ENCODE measurements at regions not wholly inside any gene's neighbourhood (a gene's known extent, or its start where the extent isn't known, plus 50 kb on each side); places are given as distances from the start of the nearest gene placed in this dataset.
"Not testable (repeated sequence)": the region's sequence is repeated elsewhere in the genome, so short reads cannot be mapped to it uniquely, and the experiment has no call there.

DNA sequence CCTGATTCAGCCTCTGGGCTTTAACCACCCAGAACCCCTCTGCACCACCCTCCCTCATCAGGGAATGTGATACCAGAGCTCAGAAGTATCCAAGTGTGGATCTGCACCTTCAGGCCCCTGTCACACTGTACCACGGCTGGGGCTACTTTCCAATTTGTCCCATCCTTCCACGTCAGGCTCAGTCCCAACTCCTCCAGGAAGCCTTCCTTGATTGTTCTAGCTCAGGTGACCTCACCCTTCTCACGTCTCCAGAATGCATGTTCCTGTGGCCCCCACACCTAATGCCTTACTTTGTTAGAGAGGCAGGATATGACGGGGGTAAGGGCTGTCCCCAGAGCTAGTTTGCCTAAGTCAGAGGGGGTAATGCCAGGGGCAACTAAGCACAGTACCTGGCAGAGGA, 134.3 kb downstream of the TFCP2L1 start:
- DNase-seq: no peak

DNA sequence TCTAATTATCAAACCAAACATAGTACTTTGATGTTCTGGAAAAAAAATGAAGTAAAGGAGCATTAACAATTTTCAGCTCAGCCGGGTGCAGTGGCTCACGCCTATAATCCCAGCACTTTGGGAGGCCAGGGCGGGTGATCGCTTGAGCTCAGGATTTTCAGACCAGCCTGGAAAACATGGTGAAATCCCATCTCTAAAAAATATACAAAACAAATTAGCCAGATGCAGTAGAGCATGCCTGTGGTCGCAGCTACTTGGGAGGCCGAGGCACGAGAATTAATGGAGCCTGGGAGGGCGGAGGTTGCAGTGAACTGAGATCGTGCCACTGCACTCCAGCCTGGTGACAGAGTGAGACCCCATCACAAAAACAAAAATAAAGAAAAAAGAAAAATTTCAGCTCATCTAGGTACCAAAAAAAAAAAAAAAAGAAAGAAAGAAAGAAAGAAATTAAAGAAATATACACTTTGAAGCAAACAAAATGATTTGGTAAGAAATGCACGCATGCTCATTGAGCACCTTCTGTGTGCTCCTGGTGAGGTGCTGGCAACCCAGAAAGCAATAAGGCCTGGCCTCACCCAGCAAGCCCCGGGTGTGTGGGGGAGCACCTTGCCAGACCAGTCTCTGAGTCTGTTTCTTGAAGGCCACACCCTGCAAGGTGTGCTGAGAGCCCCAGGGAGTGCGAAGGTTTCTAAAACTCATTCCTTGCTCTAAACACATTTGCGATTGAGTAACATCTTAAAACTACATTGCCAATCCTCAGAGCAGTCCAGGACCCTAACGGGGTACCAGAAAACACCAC, 133.5 kb downstream of the TFCP2L1 start:
- no peak for DNase-seq

DNA sequence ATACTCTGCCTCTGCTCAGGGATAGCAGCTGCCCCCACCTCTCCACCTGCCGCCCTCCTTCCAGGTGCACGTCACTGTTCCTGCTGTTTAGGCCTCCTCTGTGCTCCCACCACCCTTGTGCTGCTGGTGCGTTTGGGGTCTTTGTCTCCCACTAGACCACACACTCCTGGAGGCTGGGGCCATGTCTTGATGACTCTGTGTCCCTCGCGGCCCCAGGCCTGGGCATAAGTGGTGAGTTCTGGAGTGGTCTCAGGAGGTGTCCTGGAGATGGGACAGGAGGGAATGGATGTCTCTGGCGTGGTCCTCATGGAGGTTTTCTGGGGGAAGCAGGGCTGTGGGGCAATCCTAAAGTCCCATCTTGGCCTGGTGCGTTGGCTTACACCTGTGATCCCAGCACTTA, 132.1 kb downstream of the TFCP2L1 start:
- DNase-seq: no peak

DNA sequence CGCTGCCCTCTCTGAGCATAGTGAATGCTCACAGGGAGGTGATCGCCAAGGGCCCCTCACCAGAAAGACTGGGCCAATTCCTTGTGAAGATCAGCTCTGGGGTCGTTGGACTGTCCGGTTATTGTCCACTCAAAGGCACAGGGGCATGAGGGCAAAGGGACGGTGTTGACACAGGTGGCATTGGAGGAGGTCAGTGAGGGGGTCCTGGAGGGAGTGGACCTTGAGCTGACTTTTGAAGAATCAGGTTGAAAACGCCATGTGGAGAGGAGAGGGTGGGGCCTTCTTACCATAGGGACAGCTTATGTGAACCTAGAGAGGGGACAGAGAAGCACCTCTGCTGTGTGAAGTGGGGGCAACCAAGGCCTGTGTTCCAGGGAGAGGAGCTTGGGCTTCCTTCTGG, 131.5 kb downstream of the TFCP2L1 start:
- DNase-seq: no peak

DNA sequence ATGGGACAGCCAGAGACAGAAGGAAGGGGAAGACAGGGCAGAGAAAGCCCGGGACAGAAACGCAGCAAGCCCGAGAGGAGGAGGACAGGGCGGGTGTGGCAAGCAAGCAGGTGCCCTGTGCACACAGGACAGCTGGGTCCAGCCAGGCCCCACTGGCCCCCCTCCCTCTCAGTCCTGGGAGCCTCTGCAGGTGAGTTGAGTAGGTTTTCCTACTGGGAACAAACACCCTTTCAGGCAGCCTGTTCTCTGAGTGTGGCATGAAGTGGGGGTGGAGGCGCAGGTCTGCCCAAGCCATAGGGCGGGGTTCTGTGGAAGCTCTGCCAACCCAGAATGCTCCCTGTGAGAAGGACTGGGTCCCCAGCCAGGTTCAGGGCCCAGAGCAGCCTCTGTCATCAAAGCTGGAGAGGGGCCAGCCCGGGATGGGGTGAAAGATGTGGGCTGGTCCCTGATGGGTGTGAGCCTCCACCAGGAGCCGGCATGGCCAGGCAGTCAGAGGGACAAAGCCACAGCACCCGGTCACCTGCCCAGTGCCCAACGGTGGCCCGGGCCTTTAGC, 129.4 kb downstream of the TFCP2L1 start:
- DNase-seq: no peak

DNA sequence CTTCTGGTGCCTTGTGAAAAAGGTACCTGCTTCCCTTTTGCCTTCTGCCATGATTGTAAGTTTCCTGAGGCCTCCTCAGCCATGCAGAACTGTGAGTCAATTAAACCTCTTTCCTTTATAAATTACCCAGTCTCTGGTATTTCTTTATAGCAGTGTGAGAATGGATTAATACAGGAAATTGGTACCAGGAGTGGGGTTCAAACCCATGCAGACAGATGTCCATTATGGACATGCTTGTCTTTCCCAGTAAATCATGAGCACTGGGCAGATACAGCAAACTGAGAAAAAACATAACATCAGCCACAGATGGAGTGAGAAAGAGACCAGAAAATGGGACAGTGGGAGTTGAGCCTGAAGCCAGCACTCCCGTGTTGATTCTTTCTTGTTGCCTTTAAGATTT, 127.5 kb downstream of the TFCP2L1 start:
- not testable (repeated sequence) for DNase-seq

DNA sequence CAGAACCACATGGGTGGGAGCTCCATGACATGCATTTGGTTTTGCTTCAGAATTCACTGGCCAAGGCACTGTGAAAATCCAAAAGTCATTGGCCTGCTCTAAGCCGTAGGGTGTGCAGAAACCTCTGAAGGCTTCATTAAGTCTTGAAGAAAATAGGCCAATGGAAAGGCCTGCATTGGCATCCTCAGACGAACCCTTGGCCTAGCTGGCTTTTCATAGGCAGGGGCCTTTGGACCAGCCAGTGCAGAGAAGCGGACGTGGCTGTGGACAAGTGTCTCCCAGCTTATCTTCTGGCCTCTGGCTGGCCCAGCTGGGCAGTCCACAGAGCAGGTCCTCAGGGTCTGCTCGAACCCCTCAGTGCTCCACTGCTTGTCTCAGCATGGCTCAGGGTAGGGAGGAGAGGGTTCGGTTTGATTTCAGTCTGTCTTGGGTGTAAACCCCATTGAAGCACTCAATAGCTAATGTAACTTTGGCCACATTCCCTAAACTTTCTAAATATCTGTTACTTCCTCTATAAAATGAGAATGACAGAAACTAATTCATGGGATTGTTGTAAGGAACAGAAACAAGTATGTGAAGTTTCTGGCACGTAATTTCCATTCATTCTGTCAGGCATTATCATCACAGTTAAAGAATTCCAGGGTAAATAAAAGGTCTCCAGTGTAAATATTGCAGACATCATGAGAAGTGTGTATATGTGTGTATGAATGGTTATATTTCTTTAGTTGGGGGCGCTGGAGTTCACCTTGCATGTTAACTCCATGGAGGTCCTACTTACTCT, 125.5 kb downstream of the TFCP2L1 start:
- no peak for DNase-seq

DNA sequence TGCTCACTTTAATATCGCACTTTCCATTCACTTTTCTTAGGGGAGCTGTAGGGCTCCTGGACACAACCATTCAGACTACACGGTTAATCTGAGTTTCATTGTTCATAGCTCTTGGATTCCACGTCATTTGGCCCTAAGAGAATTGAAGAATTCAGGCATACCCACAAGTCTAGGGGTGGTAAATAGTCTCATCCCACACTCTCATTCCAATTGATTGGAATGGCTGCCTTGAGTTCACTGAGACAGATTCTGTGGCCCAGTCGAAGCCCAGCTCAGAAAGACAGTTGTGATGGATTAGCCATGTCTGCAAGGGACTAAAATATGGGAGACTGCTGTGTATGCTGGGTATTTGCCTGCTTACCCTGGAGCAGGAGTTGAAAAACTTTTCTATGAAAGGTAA, 124.6 kb downstream of the TFCP2L1 start:
- no peak for DNase-seq

DNA sequence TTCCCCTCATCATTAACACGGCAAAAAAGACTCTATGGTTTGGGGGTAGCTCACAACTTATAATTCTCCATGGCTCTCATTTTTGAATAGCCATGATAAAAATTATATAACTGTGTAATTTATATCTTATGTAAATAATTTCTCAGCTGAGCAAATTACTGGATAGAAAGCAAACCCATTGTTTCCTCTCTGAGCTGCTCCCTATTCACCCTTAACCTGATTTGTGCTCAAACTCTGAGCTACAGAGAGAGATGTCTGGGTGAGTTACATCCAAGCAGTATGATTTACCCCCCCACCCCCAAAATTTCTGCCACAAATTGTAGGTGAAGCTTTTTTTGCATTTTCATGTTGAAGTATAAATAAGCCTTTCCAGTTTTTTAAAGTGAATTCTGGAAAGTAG, 123.7 kb downstream of the TFCP2L1 start:
- DNase-seq: no peak

DNA sequence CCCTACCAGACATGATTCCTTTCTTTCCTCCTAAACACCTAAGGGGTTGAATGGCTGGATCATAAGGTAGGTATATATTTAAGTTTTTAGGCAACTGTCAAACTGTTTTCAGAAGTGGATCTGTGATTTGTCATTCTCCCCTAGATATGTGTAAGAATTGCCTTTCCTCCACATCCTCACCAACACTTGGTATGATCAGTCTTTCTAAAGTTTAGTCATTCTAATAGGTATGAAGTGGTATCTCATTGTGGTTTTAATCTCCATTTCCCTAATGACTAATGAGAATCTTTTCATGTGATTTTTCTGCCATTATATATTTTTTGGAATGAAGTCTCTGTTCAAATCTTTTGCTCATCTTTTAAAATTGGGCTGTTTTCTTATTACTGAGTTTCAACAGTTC, 122.1 kb downstream of the TFCP2L1 start:
- DNase-seq: no peak

DNA sequence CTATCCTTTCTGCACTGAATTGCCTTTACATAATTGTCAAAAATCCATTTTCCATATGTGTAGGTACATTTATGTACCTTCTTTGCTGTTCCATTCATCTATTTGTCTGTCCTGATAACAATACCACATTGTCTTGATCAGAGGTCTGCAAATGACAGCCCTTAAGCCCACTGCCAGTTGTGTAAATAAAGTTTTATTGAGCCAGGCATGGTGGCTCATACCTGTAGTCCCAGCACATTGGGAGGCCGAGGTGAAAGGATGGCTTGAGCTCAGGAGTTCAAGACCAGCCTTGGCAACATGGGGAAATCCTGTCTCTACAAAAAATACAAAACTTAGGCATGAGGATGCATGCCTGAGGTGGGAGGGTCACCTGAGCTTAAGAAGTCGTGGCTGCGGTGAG, 121.0 kb downstream of the TFCP2L1 start:
- no peak for DNase-seq

DNA sequence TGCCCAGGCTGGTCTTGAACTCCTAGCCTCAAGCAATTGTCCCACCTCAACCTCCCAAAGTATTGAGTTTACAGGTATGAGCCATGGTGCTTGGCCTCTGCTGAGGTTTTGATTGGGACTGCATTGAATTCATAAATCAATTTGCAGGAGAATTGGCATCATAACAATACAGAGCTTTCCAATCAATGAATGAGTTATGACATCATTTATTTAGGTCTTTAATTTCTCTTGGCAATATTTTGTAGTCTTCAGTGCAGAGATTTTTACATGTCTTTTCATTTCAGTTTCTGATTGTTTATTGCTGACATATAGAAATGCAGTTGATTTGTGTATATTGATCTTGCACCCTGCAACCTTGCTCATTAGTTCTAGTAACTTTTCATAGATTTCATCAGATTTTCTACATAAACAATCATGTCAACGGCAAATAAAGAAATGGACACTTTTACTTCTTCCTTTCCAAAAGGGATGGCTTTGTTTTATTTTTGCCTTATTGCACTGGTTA, 119.9 kb downstream of the TFCP2L1 start:
- DNase-seq: no peak
